ENCODE measurements at regions not wholly inside any gene's neighbourhood (a gene's known extent, or its start where the extent isn't known, plus 50 kb on each side); places are given as distances from the start of the nearest gene placed in this dataset.

GRCh38 chr5:41637424-41637823 is 127.0 kb upstream of the PLCXD3 start:
- no peaks in the 10 kb centered on the region for H3K36me3 ChIP-seq (ENCODE audit: low read depth)
- no peak for ATAC-seq (ENCODE audit: low read depth)
- H3K4me1 ChIP-seq (ENCODE audit: insufficient read depth, poor library complexity, severe bottlenecking) = no peaks in the 10 kb centered on the region
- H3K4me3 ChIP-seq (ENCODE audit: severe bottlenecking) = no peak overlapping the region
- no peak overlapping the region for H3K27ac ChIP-seq (ENCODE audit: poor library complexity, severe bottlenecking)
- DNase-seq (ENCODE audit: low spot score) = no peak
- peaks cover 6% of the 10 kb centered on the region for H3K27me3 ChIP-seq (ENCODE audit: insufficient read depth, poor library complexity, severe bottlenecking)
- no peaks in the 10 kb centered on the region for H3K9me3 ChIP-seq (ENCODE audit: severe bottlenecking)
- no peak for TF ChIP-seq CTCF (IDR thresholded peaks at IDR 0.05; ENCODE audit: poor library complexity, severe bottlenecking)

- peak; percentile 10 for TF ChIP-seq CTCF (IDR thresholded peaks at IDR 0.05; ENCODE audit: poor library complexity, severe bottlenecking)
- Histone ChIP-seq H3K27ac (ENCODE audit: poor library complexity, severe bottlenecking) (no peak overlapping the region), H3K4me3 (ENCODE audit: severe bottlenecking) (no peak overlapping the region), H3K9me3 (ENCODE audit: severe bottlenecking) (no peaks in the 10 kb centered on the region), H3K36me3 (ENCODE audit: low read depth) (no peaks in the 10 kb centered on the region), H3K27me3 (ENCODE audit: insufficient read depth, poor library complexity, severe bottlenecking) (peaks cover 6% of the 10 kb centered on the region), H3K4me1 (ENCODE audit: insufficient read depth, poor library complexity, severe bottlenecking) (no peaks in the 10 kb centered on the region)
- DNase-seq (ENCODE audit: low spot score) (no peak), ATAC-seq (ENCODE audit: low read depth) (peak; percentile 67)
These were observed 126.2 kb upstream of the PLCXD3 start for GRCh38 chr5:41636605-41637004.

GRCh38 chr5:41629897-41630296 is 119.5 kb upstream of the PLCXD3 start:
- DNase-seq (ENCODE audit: low spot score) (no peak), ATAC-seq (ENCODE audit: low read depth) (no peak)
- Histone ChIP-seq H3K9me3 (ENCODE audit: severe bottlenecking) (no peaks in the 10 kb centered on the region), H3K27ac (ENCODE audit: poor library complexity, severe bottlenecking) (no peak overlapping the region), H3K27me3 (ENCODE audit: insufficient read depth, poor library complexity, severe bottlenecking) (peaks cover 1% of the 10 kb centered on the region), H3K4me1 (ENCODE audit: insufficient read depth, poor library complexity, severe bottlenecking) (no peaks in the 10 kb centered on the region), H3K36me3 (ENCODE audit: low read depth) (no peaks in the 10 kb centered on the region), H3K4me3 (ENCODE audit: severe bottlenecking) (no peak overlapping the region)
- TF ChIP-seq CTCF (IDR thresholded peaks at IDR 0.05; ENCODE audit: poor library complexity, severe bottlenecking) = no peak

GRCh38 chr5:41625571-41625970 is 115.2 kb upstream of the PLCXD3 start:
- no peaks in the 10 kb centered on the region for H3K36me3 ChIP-seq (ENCODE audit: low read depth)
- no peak for DNase-seq (ENCODE audit: low spot score)

More at GRCh38 chr5:41625571-41625970, 115.2 kb upstream of the PLCXD3 start:
- Histone ChIP-seq H3K27ac (ENCODE audit: poor library complexity, severe bottlenecking) (no peak overlapping the region), H3K4me1 (ENCODE audit: insufficient read depth, poor library complexity, severe bottlenecking) (no peaks in the 10 kb centered on the region), H3K9me3 (ENCODE audit: severe bottlenecking) (peaks cover 3% of the 10 kb centered on the region), H3K27me3 (ENCODE audit: insufficient read depth, poor library complexity, severe bottlenecking) (no peaks in the 10 kb centered on the region), H3K4me3 (ENCODE audit: severe bottlenecking) (no peak overlapping the region)
- TF ChIP-seq CTCF (IDR thresholded peaks at IDR 0.05; ENCODE audit: poor library complexity, severe bottlenecking) = no peak
- no peak for ATAC-seq (ENCODE audit: low read depth)
